HL-60 (cell line): ENCODE measurements at regions not wholly inside any gene's neighbourhood (a gene's known extent, or its start where the extent isn't known, plus 50 kb on each side); places are given as distances from the start of the nearest gene placed in this dataset.

Experiments
- TF ChIP-seq, protein P1 (sequence below): IDR thresholded peaks from 2 replicates; pipeline ENCODE4 v1.6.1; 2012; ENCODE audit warnings: low read depth; ENCODE audit not compliant: insufficient replicate concordance
- TF ChIP-seq, protein P2 (sequence below): IDR thresholded peaks from one replicate; pipeline ENCODE4 v1.5.1; 2011; ENCODE audit warnings: low read length, control low read depth, inconsistent platforms; ENCODE audit not compliant: insufficient read depth

DNA sequence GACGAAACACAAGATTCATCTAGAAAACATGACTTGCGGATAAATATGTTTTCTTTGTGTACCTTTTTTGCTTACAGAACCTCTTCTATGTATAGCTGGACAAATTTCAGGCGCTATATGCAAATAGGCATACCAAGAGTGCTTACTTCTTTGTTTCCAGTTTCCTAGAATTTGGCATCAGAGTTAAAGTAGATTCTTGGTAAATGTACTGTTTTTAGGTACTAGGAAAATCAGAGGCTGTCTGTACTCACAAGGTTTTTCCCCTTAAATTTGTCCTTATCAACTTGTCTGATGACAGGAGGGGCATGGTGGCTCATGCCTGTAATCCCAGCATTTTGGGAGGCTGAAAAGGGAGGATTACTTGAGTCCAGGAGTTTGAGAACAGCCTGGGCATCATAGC is 124.9 kb upstream of the TMEM170B start:
- TF ChIP-seq, protein P1, sequence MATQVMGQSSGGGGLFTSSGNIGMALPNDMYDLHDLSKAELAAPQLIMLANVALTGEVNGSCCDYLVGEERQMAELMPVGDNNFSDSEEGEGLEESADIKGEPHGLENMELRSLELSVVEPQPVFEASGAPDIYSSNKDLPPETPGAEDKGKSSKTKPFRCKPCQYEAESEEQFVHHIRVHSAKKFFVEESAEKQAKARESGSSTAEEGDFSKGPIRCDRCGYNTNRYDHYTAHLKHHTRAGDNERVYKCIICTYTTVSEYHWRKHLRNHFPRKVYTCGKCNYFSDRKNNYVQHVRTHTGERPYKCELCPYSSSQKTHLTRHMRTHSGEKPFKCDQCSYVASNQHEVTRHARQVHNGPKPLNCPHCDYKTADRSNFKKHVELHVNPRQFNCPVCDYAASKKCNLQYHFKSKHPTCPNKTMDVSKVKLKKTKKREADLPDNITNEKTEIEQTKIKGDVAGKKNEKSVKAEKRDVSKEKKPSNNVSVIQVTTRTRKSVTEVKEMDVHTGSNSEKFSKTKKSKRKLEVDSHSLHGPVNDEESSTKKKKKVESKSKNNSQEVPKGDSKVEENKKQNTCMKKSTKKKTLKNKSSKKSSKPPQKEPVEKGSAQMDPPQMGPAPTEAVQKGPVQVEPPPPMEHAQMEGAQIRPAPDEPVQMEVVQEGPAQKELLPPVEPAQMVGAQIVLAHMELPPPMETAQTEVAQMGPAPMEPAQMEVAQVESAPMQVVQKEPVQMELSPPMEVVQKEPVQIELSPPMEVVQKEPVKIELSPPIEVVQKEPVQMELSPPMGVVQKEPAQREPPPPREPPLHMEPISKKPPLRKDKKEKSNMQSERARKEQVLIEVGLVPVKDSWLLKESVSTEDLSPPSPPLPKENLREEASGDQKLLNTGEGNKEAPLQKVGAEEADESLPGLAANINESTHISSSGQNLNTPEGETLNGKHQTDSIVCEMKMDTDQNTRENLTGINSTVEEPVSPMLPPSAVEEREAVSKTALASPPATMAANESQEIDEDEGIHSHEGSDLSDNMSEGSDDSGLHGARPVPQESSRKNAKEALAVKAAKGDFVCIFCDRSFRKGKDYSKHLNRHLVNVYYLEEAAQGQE, result no peak
- TF ChIP-seq, protein P2, sequence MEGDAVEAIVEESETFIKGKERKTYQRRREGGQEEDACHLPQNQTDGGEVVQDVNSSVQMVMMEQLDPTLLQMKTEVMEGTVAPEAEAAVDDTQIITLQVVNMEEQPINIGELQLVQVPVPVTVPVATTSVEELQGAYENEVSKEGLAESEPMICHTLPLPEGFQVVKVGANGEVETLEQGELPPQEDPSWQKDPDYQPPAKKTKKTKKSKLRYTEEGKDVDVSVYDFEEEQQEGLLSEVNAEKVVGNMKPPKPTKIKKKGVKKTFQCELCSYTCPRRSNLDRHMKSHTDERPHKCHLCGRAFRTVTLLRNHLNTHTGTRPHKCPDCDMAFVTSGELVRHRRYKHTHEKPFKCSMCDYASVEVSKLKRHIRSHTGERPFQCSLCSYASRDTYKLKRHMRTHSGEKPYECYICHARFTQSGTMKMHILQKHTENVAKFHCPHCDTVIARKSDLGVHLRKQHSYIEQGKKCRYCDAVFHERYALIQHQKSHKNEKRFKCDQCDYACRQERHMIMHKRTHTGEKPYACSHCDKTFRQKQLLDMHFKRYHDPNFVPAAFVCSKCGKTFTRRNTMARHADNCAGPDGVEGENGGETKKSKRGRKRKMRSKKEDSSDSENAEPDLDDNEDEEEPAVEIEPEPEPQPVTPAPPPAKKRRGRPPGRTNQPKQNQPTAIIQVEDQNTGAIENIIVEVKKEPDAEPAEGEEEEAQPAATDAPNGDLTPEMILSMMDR, result no peak
